Mesothelial cell of epicardium (in vitro differentiated cells): ENCODE measurements at regions not wholly inside any gene's neighbourhood (a gene's known extent, or its start where the extent isn't known, plus 50 kb on each side); places are given as distances from the start of the nearest gene placed in this dataset.
"Not testable (repeated sequence)": the region's sequence is repeated elsewhere in the genome, so short reads cannot be mapped to it uniquely, and the experiment has no call there.

ENCODE experiments used
- DNase-seq, 2 experiments: peaks; one replicate each; pipeline ENCODE4 v3.0.0; 2021; ENCODE audit warnings: low spot score in 2 of 2; ENCODE audit not compliant: unreplicated experiment in 2 of 2
- H3K27ac Mint-ChIP-seq: 2 replicates; pipeline ENCODE4 v1.8.0; 2021; ENCODE audit warnings: mixed read lengths
- H3K27me3 Mint-ChIP-seq: 2 replicates; pipeline ENCODE4 v1.8.0; 2021; ENCODE audit warnings: low read depth, mixed read lengths
- H3K36me3 Mint-ChIP-seq: 2 replicates; pipeline ENCODE4 v1.8.0; 2021; ENCODE audit warnings: mixed read lengths
- H3K4me1 Mint-ChIP-seq: 2 replicates; pipeline ENCODE4 v1.8.0; 2021; ENCODE audit warnings: mixed read lengths
- H3K4me3 Mint-ChIP-seq: 2 replicates; pipeline ENCODE4 v1.8.0; 2021; ENCODE audit warnings: mild to moderate bottlenecking, moderate library complexity, mixed read lengths
- H3K9me3 Mint-ChIP-seq: 2 replicates; pipeline ENCODE4 v1.8.0; 2021; ENCODE audit warnings: mixed read lengths
- TF ChIP-seq, protein P1 (sequence below): fragments of 200-600 bp; sonication (generic); IDR thresholded peaks from one replicate; pipeline ENCODE4 v1.5.0; 2021; ENCODE audit warnings: antibody characterized with exemption; ENCODE audit not compliant: unreplicated experiment

DNA sequence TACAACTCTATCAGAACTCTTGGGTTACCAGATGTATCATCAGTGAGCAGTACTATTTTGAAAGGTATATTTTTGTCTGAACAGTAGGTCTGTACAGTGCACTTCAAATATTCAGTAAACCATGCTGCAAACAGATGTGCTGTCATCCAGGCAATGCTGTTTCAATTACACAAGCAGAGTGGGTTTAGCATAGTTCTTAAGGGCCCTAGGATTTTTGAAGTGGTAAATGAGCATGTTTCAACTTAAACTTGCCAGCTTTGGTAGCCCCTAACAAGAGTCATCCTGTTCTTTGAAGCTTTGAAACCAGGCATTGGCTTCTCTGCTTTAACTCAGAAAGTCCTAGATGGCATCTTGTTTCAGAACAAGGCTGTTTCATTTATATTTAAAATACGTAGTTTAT lies 1519.9 kb downstream of the SUCLG1 start:
- H3K27me3 Mint-ChIP-seq: no peaks in the 10 kb centered on the region
- H3K4me1 Mint-ChIP-seq: no peaks in the 10 kb centered on the region
- no peaks in the 10 kb centered on the region for H3K9me3 Mint-ChIP-seq
- H3K27ac Mint-ChIP-seq: no peak overlapping the region
- no peak for DNase-seq
- no peaks in the 10 kb centered on the region for H3K36me3 Mint-ChIP-seq
- no peak overlapping the region for H3K4me3 Mint-ChIP-seq
- TF ChIP-seq, protein P1, sequence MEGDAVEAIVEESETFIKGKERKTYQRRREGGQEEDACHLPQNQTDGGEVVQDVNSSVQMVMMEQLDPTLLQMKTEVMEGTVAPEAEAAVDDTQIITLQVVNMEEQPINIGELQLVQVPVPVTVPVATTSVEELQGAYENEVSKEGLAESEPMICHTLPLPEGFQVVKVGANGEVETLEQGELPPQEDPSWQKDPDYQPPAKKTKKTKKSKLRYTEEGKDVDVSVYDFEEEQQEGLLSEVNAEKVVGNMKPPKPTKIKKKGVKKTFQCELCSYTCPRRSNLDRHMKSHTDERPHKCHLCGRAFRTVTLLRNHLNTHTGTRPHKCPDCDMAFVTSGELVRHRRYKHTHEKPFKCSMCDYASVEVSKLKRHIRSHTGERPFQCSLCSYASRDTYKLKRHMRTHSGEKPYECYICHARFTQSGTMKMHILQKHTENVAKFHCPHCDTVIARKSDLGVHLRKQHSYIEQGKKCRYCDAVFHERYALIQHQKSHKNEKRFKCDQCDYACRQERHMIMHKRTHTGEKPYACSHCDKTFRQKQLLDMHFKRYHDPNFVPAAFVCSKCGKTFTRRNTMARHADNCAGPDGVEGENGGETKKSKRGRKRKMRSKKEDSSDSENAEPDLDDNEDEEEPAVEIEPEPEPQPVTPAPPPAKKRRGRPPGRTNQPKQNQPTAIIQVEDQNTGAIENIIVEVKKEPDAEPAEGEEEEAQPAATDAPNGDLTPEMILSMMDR: no peak

DNA sequence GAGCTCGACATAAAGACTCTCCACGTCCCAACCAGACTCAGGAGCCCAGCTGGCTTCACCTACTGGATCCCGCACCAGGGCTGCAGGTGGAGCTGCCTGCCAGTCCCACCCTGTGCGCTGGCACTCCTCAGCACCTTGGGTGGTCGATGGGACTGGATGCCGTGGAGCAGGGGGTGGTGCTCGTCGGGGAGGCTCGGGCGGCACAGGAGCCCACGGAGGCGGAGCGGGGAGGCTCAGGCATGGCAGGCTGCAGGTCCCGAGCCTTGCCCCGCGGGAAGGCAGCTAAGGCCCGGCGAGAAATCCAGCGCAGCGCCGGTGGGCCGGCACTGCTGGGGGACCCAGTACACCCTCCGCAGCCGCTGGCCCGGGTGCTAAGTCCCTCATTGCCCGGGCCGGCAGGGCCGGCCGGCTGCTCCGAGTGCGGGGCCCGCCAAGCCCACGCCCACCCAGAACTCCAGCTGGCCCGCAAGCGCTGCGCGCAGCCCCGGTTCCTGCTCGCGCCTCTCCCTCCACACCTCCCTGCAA lies 1520.7 kb downstream of the SUCLG1 start:
- not testable (repeated sequence) for H3K9me3 Mint-ChIP-seq, H3K4me3 Mint-ChIP-seq, H3K27me3 Mint-ChIP-seq, DNase-seq, H3K27ac Mint-ChIP-seq, H3K4me1 Mint-ChIP-seq, H3K36me3 Mint-ChIP-seq

DNA sequence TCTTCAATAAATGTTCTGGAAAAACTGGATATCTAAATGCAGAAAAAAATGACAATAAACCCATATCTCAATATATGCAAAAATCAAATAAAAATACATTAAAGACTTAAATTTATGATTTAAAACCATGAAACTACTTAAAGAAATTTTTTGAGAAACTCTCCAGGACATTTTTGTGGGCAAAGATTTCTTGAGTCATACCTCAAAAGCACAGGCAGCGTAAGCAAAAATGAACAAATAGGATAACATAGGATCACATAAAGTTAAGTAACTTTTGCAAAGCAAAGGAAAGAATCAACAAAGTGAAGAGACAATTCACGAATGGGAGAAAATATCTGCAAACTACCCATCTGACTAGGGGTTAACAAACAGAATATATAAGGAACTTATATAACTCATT lies 1545.5 kb downstream of the SUCLG1 start:
- TF ChIP-seq, protein P1: no peak
- peaks cover 17% of the 10 kb centered on the region for H3K9me3 Mint-ChIP-seq
- H3K4me3 Mint-ChIP-seq: no peak overlapping the region
- H3K27me3 Mint-ChIP-seq: no peaks in the 10 kb centered on the region
- no peak for DNase-seq
- H3K36me3 Mint-ChIP-seq: no peaks in the 10 kb centered on the region
- H3K27ac Mint-ChIP-seq: no peak overlapping the region
- H3K4me1 Mint-ChIP-seq: no peaks in the 10 kb centered on the region

DNA sequence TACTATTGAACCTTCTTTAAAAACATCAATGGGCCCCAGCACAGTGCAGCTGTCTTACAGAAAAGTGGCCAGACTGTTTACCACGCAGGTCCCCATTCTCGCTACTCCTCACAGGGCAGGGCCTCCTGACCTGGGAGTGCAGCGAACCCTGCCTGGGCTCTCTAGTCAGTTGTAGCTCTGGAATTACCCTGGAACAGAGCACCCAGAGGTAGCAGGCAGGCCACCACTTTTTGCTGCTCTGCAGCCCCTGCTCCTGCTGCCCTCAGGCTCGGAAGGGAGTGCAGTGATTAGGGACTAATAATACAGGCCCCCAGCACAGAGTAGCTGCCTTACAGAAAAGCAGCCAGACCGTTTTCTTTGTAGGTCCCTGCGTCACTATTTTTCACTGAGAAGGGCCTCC lies 1563.0 kb downstream of the SUCLG1 start:
- TF ChIP-seq, protein P1: no peak
- no peaks in the 10 kb centered on the region for H3K4me1 Mint-ChIP-seq
- no peak overlapping the region for H3K4me3 Mint-ChIP-seq
- H3K27me3 Mint-ChIP-seq: no peaks in the 10 kb centered on the region
- H3K9me3 Mint-ChIP-seq: no peaks in the 10 kb centered on the region
- DNase-seq: no peak
- no peak overlapping the region for H3K27ac Mint-ChIP-seq
- no peaks in the 10 kb centered on the region for H3K36me3 Mint-ChIP-seq

DNA sequence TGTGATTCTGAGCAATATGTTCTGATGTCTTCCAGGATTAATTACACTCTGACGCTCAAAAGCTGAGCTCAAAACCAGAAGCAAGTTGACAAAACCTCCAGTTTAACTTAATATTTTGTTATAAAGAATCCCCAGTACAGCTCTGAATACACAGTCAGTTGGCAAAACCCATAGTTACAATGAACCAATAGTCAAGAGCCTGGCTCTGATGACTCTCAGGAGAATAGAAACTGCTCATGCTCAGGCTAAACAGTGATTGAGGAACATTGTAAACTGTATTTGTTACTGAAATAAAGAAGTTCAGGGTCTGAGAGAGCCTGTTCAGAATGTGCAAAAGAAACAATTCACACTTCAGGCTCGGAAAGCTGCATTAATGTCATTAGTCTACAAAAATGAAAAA lies 1565.9 kb downstream of the SUCLG1 start:
- no peaks in the 10 kb centered on the region for H3K4me1 Mint-ChIP-seq
- no peaks in the 10 kb centered on the region for H3K27me3 Mint-ChIP-seq

DNA sequence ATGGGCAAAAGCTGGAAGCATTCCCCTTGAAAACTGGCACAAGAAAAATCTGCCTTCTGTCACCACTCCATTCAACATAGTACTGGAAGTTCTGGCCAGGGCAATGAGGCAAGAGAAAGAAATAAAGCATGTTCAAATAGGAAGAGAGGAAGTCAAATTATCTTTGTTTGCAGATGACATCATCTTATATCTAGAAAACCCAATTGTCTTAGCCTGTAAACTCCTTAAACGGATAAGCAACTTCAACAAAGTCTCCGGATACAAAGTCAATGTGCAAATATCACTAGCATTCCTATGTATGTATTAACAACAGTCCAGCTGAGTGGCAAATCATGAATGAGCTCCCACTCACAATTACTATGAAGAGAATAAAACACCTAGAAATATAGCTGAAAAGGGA lies 1579.3 kb downstream of the SUCLG1 start:
- no peak overlapping the region for H3K27ac Mint-ChIP-seq
- H3K9me3 Mint-ChIP-seq: peaks cover 40% of the 10 kb centered on the region
- TF ChIP-seq, protein P1: no peak
- H3K36me3 Mint-ChIP-seq: no peaks in the 10 kb centered on the region
- no peak for DNase-seq
- no peak overlapping the region for H3K4me3 Mint-ChIP-seq
- no peaks in the 10 kb centered on the region for H3K4me1 Mint-ChIP-seq
- H3K27me3 Mint-ChIP-seq: no peaks in the 10 kb centered on the region

More for the DNA sequence above, 1565.9 kb downstream of the SUCLG1 start:
- no peak for DNase-seq
- Mint-ChIP-seq H3K4me3 (no peak overlapping the region), H3K27ac (no peak overlapping the region), H3K9me3 (no peaks in the 10 kb centered on the region), H3K36me3 (no peaks in the 10 kb centered on the region)
- TF ChIP-seq, protein P1: no peak
